GM12801 (cell line): ENCODE measurements at regions not wholly inside any gene's neighbourhood (a gene's known extent, or its start where the extent isn't known, plus 50 kb on each side); places are given as distances from the start of the nearest gene placed in this dataset.

ENCODE experiments used
- TF ChIP-seq, protein P1 (sequence below): IDR thresholded peaks from one replicate; pipeline ENCODE4 v1.5.1; 2011; ENCODE audit warnings: control low read depth; ENCODE audit not compliant: insufficient read length; ENCODE audit errors: extremely low read depth

DNA sequence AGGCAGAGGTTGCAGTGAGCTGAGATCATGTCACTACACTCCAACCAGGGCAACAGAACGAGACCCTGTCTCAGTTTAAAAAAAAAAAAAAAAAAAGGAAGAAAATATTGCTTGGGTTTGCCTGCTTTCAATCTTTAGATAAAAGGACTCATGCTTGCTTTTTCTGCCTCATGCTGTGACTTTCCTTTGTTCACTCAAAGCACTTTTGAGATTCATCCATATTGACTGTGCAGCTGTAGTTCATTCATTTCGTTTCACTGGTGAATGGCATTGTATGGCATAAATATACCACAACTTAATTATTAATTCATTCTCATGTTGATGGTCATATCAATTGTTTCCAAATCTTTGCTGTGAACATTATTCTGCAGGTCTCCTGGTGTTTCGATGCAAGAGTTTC, 97.6 kb upstream of the NFE2L3 start:
- TF ChIP-seq, protein P1, sequence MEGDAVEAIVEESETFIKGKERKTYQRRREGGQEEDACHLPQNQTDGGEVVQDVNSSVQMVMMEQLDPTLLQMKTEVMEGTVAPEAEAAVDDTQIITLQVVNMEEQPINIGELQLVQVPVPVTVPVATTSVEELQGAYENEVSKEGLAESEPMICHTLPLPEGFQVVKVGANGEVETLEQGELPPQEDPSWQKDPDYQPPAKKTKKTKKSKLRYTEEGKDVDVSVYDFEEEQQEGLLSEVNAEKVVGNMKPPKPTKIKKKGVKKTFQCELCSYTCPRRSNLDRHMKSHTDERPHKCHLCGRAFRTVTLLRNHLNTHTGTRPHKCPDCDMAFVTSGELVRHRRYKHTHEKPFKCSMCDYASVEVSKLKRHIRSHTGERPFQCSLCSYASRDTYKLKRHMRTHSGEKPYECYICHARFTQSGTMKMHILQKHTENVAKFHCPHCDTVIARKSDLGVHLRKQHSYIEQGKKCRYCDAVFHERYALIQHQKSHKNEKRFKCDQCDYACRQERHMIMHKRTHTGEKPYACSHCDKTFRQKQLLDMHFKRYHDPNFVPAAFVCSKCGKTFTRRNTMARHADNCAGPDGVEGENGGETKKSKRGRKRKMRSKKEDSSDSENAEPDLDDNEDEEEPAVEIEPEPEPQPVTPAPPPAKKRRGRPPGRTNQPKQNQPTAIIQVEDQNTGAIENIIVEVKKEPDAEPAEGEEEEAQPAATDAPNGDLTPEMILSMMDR: no peak

DNA sequence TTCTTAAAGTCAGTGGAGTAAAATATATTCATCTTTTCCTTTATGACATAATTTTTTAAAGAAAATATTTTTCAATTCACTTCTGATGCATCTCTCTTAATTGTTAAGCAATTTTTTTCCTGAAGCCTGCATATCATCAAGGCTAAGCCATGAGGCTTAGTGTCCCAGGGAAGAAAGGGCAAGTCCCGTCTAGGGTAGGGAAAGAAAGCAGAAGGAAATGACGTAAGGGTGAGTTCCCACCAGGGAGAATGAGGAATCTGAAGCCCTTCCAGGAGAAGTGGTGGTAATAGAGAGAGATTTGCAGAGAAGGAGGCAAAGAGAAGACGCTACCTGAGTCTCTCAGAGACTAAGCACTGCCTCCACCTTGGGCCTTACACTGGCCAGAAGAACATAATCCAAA, 96.8 kb upstream of the NFE2L3 start:
- TF ChIP-seq, protein P1: no peak

DNA sequence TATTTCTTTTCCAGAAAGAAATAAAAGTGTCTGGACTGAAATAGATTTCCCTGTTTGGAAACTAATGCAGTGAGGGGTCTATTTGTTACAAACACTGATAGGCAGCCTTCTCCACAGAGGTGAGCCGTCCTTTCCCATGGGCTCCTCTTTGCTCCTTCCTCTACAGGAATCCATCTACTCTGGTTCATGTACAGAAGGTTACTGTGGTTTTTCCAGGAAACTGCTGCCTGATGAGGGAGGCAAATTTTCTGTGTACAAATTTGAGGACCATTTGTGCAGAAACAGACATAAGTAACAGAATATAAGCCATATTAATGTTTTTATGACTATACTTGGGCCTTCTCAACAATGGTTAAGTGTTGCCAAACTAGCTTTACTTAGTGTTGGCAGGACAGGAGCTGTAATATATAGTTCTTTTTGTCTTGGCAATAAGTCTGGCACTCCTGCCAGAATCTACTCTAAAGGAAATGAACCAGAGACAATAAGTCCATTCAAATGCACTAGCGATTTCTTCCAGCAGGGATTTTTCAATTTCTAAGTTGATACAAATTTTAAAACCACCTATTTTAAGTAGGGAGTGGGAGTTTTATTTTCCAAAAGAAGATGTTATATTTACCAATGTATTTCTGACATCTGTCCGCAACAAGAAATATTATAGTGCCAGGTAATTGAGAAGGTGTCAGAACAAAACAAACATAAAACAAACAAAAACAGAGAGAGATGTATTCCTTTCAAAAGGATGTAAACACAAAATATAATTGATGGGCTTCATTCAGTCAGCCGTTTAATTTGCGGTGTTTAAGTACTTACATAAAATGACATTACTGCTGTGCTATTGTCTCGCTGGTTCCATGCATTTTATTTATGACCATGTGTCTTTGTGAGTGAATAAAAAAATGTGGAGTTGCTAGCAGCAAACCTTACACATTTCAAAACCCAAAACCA, 91.0 kb upstream of the NFE2L3 start:
- TF ChIP-seq, protein P1: no peak

DNA sequence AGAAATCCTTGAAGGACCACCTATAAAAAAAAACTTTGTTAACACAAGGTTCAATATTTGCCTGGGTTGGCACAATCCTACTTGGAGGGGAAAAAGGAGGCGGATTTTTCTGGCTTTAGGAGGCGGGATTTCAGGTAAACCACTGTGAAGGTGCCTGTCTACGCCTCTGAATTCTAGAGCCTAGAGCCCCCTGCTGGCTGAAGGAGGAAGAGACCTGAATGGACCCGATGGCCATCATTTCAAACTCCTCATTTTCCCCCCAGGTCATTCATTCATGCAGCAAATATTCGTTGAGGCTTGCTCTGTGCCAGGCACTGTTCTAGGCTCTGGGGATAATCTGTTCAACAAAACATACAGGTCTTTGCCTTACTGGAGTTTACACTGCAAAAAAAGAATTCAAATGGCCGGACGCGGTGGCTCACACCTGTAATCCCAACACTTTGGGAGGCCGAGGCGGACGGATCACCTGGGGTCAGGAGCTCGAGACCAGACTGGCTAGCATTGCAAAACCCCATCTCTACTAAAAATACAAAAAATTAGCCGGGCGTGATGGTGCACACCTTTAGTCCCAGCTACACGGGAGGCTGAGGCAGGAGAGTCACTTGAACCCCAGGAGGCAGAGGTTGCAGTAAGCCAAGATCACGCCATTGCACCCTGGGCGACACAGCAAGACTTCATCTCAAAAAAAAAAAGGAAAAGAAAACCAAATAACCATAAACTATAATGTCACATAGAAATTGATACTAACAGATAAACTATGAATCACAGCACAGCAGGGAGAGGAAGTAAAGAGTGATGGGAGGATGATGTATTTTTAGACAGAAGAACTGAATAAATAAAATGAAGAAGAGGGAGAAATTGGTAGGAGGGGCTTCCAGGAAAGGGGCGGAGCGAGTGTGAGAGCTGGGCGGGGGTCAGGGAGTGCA, 90.1 kb upstream of the NFE2L3 start:
- TF ChIP-seq, protein P1: no peak

DNA sequence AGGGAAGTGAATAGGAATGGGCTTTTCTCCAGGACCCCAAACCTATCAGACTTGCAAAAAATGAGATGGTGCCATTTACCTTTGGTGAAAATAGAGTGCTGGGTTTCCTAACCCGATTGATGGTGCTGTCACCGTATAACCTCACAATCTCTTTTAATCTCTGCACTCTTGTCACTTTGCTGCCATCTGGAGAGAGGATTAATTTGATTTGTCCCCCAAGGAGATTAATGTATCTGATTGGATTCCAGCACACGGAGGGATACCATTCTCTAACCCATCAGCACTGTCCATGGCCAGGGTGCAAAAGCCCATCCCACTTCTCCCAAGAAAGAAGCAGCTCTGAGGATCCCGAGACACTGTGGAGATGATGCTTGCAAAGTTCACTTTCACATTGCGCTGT, 86.3 kb upstream of the NFE2L3 start:
- TF ChIP-seq, protein P1: no peak

DNA sequence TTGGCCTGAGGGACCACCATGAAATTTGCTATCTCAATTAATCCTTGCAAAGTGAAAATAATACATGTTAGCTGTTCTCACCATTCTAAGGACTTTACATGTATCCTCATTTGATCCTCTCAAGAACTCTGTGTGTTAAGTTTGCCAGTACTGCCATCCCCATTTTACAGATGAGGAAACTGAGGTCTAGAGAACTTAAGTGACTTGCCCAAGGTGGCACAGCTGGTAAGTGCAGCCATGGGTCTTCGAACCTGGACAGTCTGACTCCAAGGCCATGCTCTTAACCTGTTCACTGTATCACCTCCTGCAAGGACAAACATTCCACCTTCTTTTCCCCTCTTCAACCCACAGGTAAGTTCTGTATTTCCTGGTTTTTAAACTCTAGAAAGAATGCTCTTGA, 85.3 kb upstream of the NFE2L3 start:
- TF ChIP-seq, protein P1: no peak

DNA sequence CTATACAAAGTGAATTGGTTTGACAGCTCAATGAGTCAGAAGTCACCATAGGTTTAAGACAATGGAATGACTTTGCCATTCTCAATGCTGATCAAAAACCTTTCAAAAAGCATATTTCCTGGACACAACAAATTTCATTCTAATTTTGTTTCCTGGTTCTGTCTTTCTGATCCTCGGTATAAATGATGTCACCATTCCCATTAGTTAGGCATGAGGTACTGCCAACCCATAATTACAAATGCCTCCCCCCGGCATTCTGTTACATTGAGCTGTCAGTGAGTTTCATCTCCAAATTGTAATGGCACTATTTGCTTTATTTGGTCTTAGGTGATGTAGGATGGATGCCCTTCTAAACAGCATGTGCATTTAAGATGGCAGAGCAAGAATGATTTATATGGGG, 81.7 kb upstream of the NFE2L3 start:
- TF ChIP-seq, protein P1: no peak
